ENCODE measurements at regions not wholly inside any gene's neighbourhood (a gene's known extent, or its start where the extent isn't known, plus 50 kb on each side); places are given as distances from the start of the nearest gene placed in this dataset.

- no peak for TF ChIP-seq CTCF (IDR thresholded peaks at IDR 0.05; ENCODE audit: low read depth, low read length)
- TF ChIP-seq POLR2A (IDR thresholded peaks at IDR 0.05; ENCODE audit: extremely low read depth, insufficient read length), result no peak
- TF ChIP-seq MYC (IDR thresholded peaks at IDR 0.05; ENCODE audit: low read depth, low read length), result no peak
These were observed 140.2 kb downstream of the GMNC start for GRCh38 chr3:190722181-190722905.

Data from NB4 (cell line).